AG09309 (cell line): ENCODE measurements at regions not wholly inside any gene's neighbourhood (a gene's known extent, or its start where the extent isn't known, plus 50 kb on each side); places are given as distances from the start of the nearest gene placed in this dataset.

ENCODE experiments used
- DNase-seq: peaks from one replicate; pipeline ENCODE4 v3.0.0-alpha.2; 2010; ENCODE audit warnings: low read depth
- H3K4me3 ChIP-seq: 2 replicates; pipeline ENCODE4 v1.5.1; 2011; ENCODE audit warnings: mild to moderate bottlenecking, low read depth, low read length, moderate library complexity; ENCODE audit not compliant: control insufficient read depth
- TF ChIP-seq, protein P1 (sequence below): IDR thresholded peaks from 2 replicates; pipeline ENCODE4 v1.5.1; 2011; ENCODE audit warnings: mild to moderate bottlenecking, low read depth, low read length, inconsistent platforms; ENCODE audit not compliant: insufficient read depth, control insufficient read depth; ENCODE audit errors: missing control alignments

DNA sequence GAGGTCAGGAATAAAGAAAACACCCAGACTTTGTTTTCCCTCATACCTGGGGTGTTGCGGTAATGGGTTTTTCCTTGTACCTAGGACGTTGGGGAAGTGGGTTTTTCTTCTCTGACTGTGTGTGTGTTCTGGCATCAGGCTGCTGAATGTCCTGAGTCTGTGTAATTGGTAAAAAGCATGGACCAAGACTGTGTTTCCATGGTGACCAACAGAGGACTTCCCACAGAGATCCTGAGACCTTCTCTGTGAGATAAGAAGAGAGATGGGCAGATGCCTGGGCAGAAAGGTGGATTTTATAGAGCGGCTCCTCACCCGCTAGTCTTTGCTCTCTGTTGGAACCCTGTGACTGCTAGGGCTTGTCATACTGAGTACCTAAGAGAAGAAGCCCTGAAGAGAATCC, 135.4 kb upstream of the GGTLC1 start:
- no peak for DNase-seq
- H3K4me3 ChIP-seq, result no peak overlapping the region
- TF ChIP-seq, protein P1, sequence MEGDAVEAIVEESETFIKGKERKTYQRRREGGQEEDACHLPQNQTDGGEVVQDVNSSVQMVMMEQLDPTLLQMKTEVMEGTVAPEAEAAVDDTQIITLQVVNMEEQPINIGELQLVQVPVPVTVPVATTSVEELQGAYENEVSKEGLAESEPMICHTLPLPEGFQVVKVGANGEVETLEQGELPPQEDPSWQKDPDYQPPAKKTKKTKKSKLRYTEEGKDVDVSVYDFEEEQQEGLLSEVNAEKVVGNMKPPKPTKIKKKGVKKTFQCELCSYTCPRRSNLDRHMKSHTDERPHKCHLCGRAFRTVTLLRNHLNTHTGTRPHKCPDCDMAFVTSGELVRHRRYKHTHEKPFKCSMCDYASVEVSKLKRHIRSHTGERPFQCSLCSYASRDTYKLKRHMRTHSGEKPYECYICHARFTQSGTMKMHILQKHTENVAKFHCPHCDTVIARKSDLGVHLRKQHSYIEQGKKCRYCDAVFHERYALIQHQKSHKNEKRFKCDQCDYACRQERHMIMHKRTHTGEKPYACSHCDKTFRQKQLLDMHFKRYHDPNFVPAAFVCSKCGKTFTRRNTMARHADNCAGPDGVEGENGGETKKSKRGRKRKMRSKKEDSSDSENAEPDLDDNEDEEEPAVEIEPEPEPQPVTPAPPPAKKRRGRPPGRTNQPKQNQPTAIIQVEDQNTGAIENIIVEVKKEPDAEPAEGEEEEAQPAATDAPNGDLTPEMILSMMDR, result no peak

DNA sequence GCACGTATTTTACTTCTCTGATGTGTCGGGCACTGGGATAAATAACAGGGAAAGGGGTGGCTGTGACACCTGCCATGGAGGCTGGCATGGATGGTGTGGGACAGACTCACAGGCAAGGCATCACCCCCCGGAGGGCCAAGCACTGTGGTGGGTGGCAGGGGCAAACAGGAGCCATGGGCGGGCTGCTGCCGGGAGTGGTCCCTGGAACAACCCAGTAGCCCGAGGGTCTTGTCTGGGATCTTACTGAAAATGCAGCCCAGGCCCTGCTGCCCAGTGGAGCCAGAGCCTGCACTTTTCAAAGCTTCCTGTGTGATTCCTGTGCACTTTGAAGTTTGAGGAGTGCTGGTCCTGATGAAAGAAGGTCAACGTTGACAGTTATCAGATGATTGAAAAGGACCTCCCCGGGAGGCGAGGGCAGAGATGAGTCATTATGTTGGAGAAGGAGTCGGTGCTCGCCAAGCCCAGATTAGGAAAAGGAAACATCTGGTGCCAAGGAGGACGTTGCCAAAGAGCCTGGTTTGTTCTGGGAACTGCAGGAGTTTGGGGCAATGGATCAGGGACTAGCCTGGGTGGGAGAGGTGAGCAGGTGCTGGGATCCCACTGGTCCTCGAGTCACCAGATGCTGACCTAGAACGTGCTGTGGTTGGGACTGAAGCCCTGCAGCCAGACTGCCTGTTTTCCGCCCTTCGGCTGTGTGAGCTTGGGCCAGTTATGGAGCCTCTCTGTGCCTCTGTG, 130.0 kb upstream of the GGTLC1 start:
- DNase-seq, result no peak
- TF ChIP-seq, protein P1, result no peak
- H3K4me3 ChIP-seq, result no peak overlapping the region

DNA sequence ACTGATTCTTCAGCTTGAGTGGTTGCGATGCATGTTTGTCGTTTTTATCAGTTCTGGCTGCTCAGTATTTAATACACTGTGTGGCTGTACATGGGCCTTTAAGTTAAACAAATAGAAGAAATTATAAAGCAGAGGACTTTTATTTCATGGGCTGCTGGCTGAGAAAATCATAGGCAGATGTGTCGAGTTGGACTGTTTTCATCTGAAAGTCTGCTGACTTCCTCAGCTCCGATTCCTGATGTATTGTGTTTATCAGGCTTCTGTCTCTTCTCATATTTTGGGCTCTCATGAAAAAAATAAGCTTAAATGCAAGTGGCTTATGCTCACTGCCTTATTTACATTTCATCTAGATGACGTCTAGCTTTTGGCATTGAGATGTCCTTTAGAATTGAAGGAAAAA, 129.5 kb upstream of the GGTLC1 start:
- TF ChIP-seq, protein P1, result no peak
- H3K4me3 ChIP-seq, result no peak overlapping the region
- no peak for DNase-seq

DNA sequence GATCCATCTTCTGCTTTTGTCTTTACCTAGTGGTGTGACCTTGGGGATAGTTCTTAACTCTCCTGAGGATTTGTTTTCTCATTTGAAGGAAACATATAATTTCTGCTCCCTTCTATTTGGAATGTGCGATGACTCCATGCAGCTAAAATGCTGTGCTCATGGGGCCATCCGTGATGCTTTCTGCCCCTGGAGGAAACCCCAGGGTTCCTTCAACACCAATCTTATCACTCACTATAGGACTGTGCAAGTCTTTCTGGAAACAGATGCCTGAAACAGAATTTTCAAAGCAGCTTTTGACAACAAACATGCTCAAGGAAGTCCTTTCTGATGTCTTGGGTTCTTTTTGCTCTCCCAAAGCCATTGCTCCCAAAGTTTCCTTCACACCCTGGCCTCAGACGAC, 128.8 kb upstream of the GGTLC1 start:
- TF ChIP-seq, protein P1, result no peak
- H3K4me3 ChIP-seq, result no peak overlapping the region
- no peak for DNase-seq

DNA sequence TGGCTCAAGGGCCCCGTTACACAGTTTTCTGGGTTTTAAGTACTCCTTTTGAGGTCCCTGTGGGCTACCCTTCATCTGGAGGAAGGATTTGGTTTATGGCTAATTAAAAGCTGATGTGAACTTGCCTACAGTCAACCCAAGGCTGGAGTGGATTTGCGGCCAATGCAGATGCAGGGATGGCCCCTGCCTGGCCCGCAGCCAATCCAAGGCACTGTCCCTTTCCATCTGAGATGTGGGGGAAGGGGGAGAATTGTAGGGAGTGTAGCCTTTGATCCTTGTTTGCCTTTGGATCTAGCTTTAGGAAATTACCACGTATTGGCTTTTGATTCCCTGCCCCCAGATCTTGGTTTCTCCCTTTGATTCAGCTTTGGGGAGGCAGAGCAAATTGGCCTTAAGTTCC, 128.0 kb upstream of the GGTLC1 start:
- DNase-seq, result no peak
- TF ChIP-seq, protein P1, result no peak
- H3K4me3 ChIP-seq, result no peak overlapping the region

DNA sequence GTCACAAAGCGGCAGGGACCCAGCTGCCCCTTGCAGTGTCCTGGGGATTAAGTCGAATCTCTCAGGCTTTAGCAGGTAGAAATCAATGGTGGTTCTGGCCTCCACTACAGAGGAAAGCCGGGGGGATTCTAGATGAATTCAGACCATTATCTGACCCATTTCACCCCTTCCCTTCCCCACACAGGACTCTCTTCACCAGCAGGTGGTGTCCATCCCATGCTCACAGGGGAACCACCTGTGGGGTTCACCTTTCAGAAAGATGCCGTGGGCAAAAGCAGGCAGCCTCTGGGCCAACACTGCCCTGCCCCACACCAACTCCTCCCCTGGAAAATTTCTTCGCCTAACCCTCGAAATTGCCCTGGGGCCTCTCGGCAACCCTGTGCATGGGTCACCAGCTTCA, 123.8 kb upstream of the GGTLC1 start:
- no peak overlapping the region for H3K4me3 ChIP-seq
- TF ChIP-seq, protein P1, result no peak
- no peak for DNase-seq
